ENCODE measurements at regions not wholly inside any gene's neighbourhood (a gene's known extent, or its start where the extent isn't known, plus 50 kb on each side); places are given as distances from the start of the nearest gene placed in this dataset.
A peak's percentile ranks its signal among the peaks of the same experiment; 100 is the strongest.

DNA sequence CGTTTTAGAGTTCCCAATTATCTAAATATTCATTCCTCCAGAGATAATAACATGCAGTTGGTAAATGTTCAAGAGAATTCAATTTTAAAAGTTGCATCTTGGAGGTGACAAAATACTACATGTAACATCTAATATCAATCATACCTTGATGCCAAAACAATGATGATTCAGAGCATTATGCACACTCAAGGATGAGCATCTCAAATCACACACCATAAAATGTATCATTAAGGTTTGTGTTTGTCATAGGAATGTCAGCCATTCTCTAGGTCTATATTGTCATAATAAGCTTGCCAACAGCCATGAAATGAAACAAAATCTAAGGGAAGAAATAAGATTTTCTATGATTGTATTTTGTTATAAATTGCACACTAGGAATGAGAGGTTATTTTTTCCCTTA, 1667.0 kb downstream of the DPP10 start:
- H3K27ac ChIP-seq (ENCODE audit: low read depth, low read length), result no peak overlapping the region
- Mint-ChIP-seq H3K27me3 (ENCODE audit: insufficient read depth) (no peaks in the 10 kb centered on the region), H3K4me1 (peaks cover 30% of the 10 kb centered on the region), H3K36me3 (ENCODE audit: low read depth) (no peaks in the 10 kb centered on the region), H3K9me3 (peaks cover 12% of the 10 kb centered on the region), H3K4me3 (no peak overlapping the region), H3K27ac (no peak overlapping the region)
- H3K27me3 ChIP-seq (ENCODE audit: control insufficient read depth, insufficient read depth, low read length, poor library complexity, severe bottlenecking), result no peaks in the 10 kb centered on the region
- TF ChIP-seq, protein P1, sequence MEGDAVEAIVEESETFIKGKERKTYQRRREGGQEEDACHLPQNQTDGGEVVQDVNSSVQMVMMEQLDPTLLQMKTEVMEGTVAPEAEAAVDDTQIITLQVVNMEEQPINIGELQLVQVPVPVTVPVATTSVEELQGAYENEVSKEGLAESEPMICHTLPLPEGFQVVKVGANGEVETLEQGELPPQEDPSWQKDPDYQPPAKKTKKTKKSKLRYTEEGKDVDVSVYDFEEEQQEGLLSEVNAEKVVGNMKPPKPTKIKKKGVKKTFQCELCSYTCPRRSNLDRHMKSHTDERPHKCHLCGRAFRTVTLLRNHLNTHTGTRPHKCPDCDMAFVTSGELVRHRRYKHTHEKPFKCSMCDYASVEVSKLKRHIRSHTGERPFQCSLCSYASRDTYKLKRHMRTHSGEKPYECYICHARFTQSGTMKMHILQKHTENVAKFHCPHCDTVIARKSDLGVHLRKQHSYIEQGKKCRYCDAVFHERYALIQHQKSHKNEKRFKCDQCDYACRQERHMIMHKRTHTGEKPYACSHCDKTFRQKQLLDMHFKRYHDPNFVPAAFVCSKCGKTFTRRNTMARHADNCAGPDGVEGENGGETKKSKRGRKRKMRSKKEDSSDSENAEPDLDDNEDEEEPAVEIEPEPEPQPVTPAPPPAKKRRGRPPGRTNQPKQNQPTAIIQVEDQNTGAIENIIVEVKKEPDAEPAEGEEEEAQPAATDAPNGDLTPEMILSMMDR (conservative IDR thresholded peaks at IDR 0.05), result no peak
- no peak overlapping the region for H3K9ac ChIP-seq (ENCODE audit: extremely low read depth, low read length, poor library complexity, severe bottlenecking)
- H3K36me3 ChIP-seq (ENCODE audit: control insufficient read depth, insufficient read depth, low read length), result no peaks in the 10 kb centered on the region
- DNase-seq, result no peak
- H3K9me3 ChIP-seq (ENCODE audit: control insufficient read depth, low read length), result no peaks in the 10 kb centered on the region
- H3K4me3 ChIP-seq (ENCODE audit: low read length), result peak overlapping the region; percentile 57
- WGBS, 2 experiments (ENCODE audit: insufficient coverage in 1 of 2, insufficient read length in 1 of 2), result 80% methylated on average over 1 of the region's 1 CpG; no CpG with 5 or more reads in 1 of the 2 experiments
- peaks cover 16% of the 10 kb centered on the region for H3K4me1 ChIP-seq (ENCODE audit: control insufficient read depth, insufficient read depth, low read length)

DNA sequence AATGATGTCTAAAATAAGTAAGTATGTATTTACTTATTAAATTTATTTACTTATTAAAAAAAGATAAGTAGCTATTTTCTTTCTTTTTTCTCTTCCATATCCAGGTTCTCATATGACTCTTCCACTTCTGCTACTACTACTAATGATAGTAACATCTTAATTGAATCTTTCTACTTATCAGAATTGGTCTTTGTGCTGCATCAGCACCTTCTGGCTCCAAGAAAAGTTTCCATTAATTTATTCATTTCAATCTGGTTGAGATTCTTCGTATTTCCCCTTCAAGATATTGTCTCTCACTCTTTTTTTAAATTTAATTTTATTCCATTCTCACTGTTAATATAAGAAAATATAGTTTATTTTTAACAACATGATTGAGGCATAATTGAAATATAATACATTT, 1675.4 kb downstream of the DPP10 start:
- H3K9ac ChIP-seq (ENCODE audit: extremely low read depth, low read length, poor library complexity, severe bottlenecking), result no peak overlapping the region
- no peak overlapping the region for H3K4me3 ChIP-seq (ENCODE audit: low read length)
- Mint-ChIP-seq H3K9me3 (peaks cover 21% of the 10 kb centered on the region), H3K4me3 (no peak overlapping the region), H3K4me1 (peaks cover 18% of the 10 kb centered on the region), H3K27ac (no peak overlapping the region), H3K36me3 (ENCODE audit: low read depth) (peaks cover 8% of the 10 kb centered on the region), H3K27me3 (ENCODE audit: insufficient read depth) (no peaks in the 10 kb centered on the region)
- WGBS, 2 experiments (ENCODE audit: insufficient coverage in 1 of 2, insufficient read length in 1 of 2), result 87% methylated on average over 1 of the region's 1 CpG; no CpG with 5 or more reads in 1 of the 2 experiments
- no peaks in the 10 kb centered on the region for H3K9me3 ChIP-seq (ENCODE audit: control insufficient read depth, low read length)
- TF ChIP-seq, protein P1 (conservative IDR thresholded peaks at IDR 0.05), result no peak
- H3K27ac ChIP-seq (ENCODE audit: low read depth, low read length), result no peak overlapping the region
- peaks cover 9% of the 10 kb centered on the region for H3K4me1 ChIP-seq (ENCODE audit: control insufficient read depth, insufficient read depth, low read length)
- DNase-seq, result no peak
- no peaks in the 10 kb centered on the region for H3K36me3 ChIP-seq (ENCODE audit: control insufficient read depth, insufficient read depth, low read length)
- H3K27me3 ChIP-seq (ENCODE audit: control insufficient read depth, insufficient read depth, low read length, poor library complexity, severe bottlenecking), result no peaks in the 10 kb centered on the region

DNA sequence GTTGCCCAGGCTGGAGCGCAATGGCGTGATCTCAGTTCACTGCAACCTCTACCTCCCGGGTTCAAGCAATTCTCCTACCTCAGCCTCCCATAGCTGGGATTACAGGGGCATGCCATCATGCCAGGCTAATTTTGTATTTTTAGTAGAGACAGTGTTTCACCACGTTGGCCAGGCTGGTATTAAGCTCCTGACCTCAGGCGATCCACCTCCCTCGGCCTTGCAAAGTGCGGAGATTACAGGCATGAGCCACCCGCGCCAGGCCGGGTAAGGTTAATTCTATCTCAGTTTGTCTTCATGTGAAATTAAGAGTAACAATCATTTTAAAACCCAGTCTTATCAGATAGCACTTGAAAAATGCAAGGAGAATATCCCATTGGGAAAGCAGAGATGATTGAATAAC, 1681.7 kb upstream of the DDX18 start:
- Mint-ChIP-seq H3K27ac (no peak overlapping the region), H3K36me3 (ENCODE audit: low read depth) (no peaks in the 10 kb centered on the region), H3K9me3 (no peaks in the 10 kb centered on the region), H3K4me1 (peaks cover 2% of the 10 kb centered on the region), H3K4me3 (no peak overlapping the region), H3K27me3 (ENCODE audit: insufficient read depth) (no peaks in the 10 kb centered on the region)
- TF ChIP-seq, protein P1 (conservative IDR thresholded peaks at IDR 0.05), result no peak
- H3K27me3 ChIP-seq (ENCODE audit: control insufficient read depth, insufficient read depth, low read length, poor library complexity, severe bottlenecking), result no peaks in the 10 kb centered on the region
- DNase-seq, result no peak
- no peaks in the 10 kb centered on the region for H3K9me3 ChIP-seq (ENCODE audit: control insufficient read depth, low read length)
- H3K4me3 ChIP-seq (ENCODE audit: low read length), result no peak overlapping the region
- H3K27ac ChIP-seq (ENCODE audit: low read depth, low read length), result no peak overlapping the region
- no peaks in the 10 kb centered on the region for H3K36me3 ChIP-seq (ENCODE audit: control insufficient read depth, insufficient read depth, low read length)
- no peak overlapping the region for H3K9ac ChIP-seq (ENCODE audit: extremely low read depth, low read length, poor library complexity, severe bottlenecking)
- WGBS, 2 experiments (ENCODE audit: insufficient coverage in 1 of 2, insufficient read length in 1 of 2), result 91 to 100% methylated on average over 1 to 10 of the region's 10 CpGs
- H3K4me1 ChIP-seq (ENCODE audit: control insufficient read depth, insufficient read depth, low read length), result no peaks in the 10 kb centered on the region

Data from endodermal cell (in vitro differentiated cells).